K562 (cell line): ENCODE measurements at regions not wholly inside any gene's neighbourhood (a gene's known extent, or its start where the extent isn't known, plus 50 kb on each side); places are given as distances from the start of the nearest gene placed in this dataset.
"Not testable (repeated sequence)": the region's sequence is repeated elsewhere in the genome, so short reads cannot be mapped to it uniquely, and the experiment has no call there.

Experiments
- ATAC-seq: fragments of 200-7000 bp; cut with Tn5 transposase; 3 replicates; pipeline ENCODE4 v1.9.1; 2020; ENCODE audit warnings: moderate library complexity
- BruUV-seq: library from RNA; stranded (reverse); fragments of 400-500 nt; replicated peaks from 2 replicates; lab custom pipeline; 2021; lab: Mats Ljungman, UMichigan
- CTCF ChIA-PET: fragments of 300-600 bp; formaldehyde crosslinking; extraction: SDS; loops from one replicate; lab custom pipeline; 2021; ENCODE audit warnings: low intra/inter-chr PET ratio; lab: Yijun Ruan, JAX
- POLR2A ChIA-PET: fragments of 300-600, 350-650 bp; sonication (Branson Sonifier 250); formaldehyde crosslinking; extraction: SDS; loops from one replicate; lab custom pipeline; 2021; ENCODE audit warnings: antibody characterized with exemption, inconsistent platforms; lab: Yijun Ruan, JAX
- DNase-seq, 4 experiments: peaks; one replicate each; pipeline versions ENCODE4 v3.0.0 to v3.0.0-alpha.2; 2011 to 2018; ENCODE audit warnings: low spot score in 3 of 4, mixed read lengths in 3 of 4; ENCODE audit errors: extremely low read depth in 1 of 4
- FAIRE-seq: peaks from 2 replicates; lab custom pipeline; 2011; peaks lifted over from hg19 to GRCh38; lab: Jason Lieb, UNC
- H2AFZ ChIP-seq: 2 replicates; pipeline ENCODE4 v1.6.0; 2011; ENCODE audit warnings: low read depth, low read length, control low read depth, inconsistent platforms
- H3K27ac ChIP-seq: fragments of 200-600 bp; 3 replicates; pipeline ENCODE4 v1.8.0; 2011; ENCODE audit warnings: low read depth, mild to moderate bottlenecking, control low read depth, inconsistent platforms, low read length, moderate library complexity, mixed read lengths; ENCODE audit errors: extremely low read depth
- H3K27me3 ChIP-seq, 2 experiments: fragments of 300-600 bp in 1 of 2; 2 replicates in 1 of 2; 3 replicates in 1 of 2; pipeline versions ENCODE4 v1.6.0 to v1.8.0; 2011; ENCODE audit warnings: inconsistent platforms in 2 of 2, low read length in 2 of 2, mild to moderate bottlenecking in 1 of 2, mixed read lengths in 1 of 2, moderate library complexity in 1 of 2; ENCODE audit not compliant: control insufficient read depth in 2 of 2, insufficient read depth in 2 of 2
- H3K36me3 ChIP-seq: fragments of 300-600 bp; 3 replicates; pipeline ENCODE4 v1.8.0; 2011; ENCODE audit warnings: mild to moderate bottlenecking, low read length, inconsistent platforms; ENCODE audit not compliant: control insufficient read depth, insufficient read depth
- H3K4me1 ChIP-seq, 2 experiments: fragments of 200-600 bp in 1 of 2; replicated peaks in 1 of 2; 2 replicates in 1 of 2; 3 replicates in 1 of 2; pipeline versions ENCODE4 v1.5.1 to v1.8.0; 2011; ENCODE audit warnings: inconsistent platforms in 2 of 2, low read length in 2 of 2, mild to moderate bottlenecking in 1 of 2, mixed read lengths in 1 of 2, moderate library complexity in 1 of 2; ENCODE audit not compliant: control insufficient read depth in 2 of 2, insufficient read depth in 2 of 2
- H3K4me2 ChIP-seq: 2 replicates; pipeline ENCODE4 v1.6.1; 2011; ENCODE audit warnings: low read length, control low read depth, inconsistent platforms, mixed read lengths; ENCODE audit not compliant: insufficient read depth
- H3K4me3 ChIP-seq: fragments of 200-600 bp; sonication (generic), shearing (Covaris generic); 2 replicates; pipeline ENCODE4 v1.5.1; 2016; ENCODE audit warnings: control low read depth, inconsistent platforms
- H3K79me2 ChIP-seq: fragments of 200-600 bp; 3 replicates; pipeline ENCODE4 v1.8.0; 2011; ENCODE audit warnings: low read length, inconsistent platforms; ENCODE audit not compliant: control insufficient read depth, insufficient read depth
- H3K9ac ChIP-seq, 2 experiments: 2 replicates each; pipeline versions ENCODE4 v1.6.0 to v1.6.1; 2011; ENCODE audit warnings: low read depth in 2 of 2, low read length in 2 of 2, control low read depth in 1 of 2, inconsistent platforms in 1 of 2, mild to moderate bottlenecking in 1 of 2, mixed read lengths in 1 of 2; ENCODE audit not compliant: insufficient read depth in 1 of 2
- H3K9me1 ChIP-seq: one replicate; pipeline ENCODE4 v1.6.0; 2011; ENCODE audit warnings: inconsistent platforms, mild to moderate bottlenecking, low read length, moderate library complexity; ENCODE audit not compliant: control insufficient read depth, insufficient read depth
- H3K9me3 ChIP-seq: replicated peaks from 2 replicates; pipeline ENCODE4 v1.5.1; 2011; ENCODE audit warnings: low read depth, low read length, inconsistent platforms; ENCODE audit not compliant: control insufficient read depth, insufficient read depth
- H4K20me1 ChIP-seq: replicated peaks from 2 replicates; pipeline ENCODE4 v1.6.1; 2011; ENCODE audit warnings: low read length, inconsistent platforms, mixed read lengths; ENCODE audit not compliant: control insufficient read depth, insufficient read depth
- YY1 ChIP-seq, 3 experiments: IDR thresholded peaks; 2 replicates each; pipeline ENCODE4 v1.6.1; 2011; ENCODE audit warnings: low read length in 2 of 3, mild to moderate bottlenecking in 2 of 3, moderate library complexity in 2 of 3, borderline replicate concordance in 1 of 3, control low read depth in 1 of 3, low read depth in 1 of 3; ENCODE audit not compliant: insufficient read depth in 3 of 3, insufficient replicate concordance in 2 of 3, control insufficient read depth in 1 of 3, insufficient read length in 1 of 3; ENCODE audit errors: extremely low read depth in 1 of 3
- WGBS: fragments of 100-300 bp; shearing (Covaris generic); methylation state at CpG from one replicate; pipeline ENCODE4 v1.1.6; 2016; ENCODE audit warnings: low coverage, mixed read lengths; ENCODE audit not compliant: insufficient coverage; ENCODE audit errors: missing lambda C conversion rate; 5-methylcytosine and 5-hydroxymethylcytosine counted together
- in situ Hi-C: fragments of 300-500 bp; cut with MboI; formaldehyde crosslinking; loops from 4 replicates; pipeline ENCODE4 v1.15.0; 2018; ENCODE audit warnings: inconsistent platforms, mixed read lengths
- intact Hi-C: fragments of 100-400 bp; cut with micrococcal nuclease; formaldehyde crosslinking; loops from 2 replicates; pipeline ENCODE4 v1.14.2; 2022
- TF ChIP-seq, protein P1 (sequence below): fragments of 450-650 bp; IDR thresholded peaks from 2 replicates; pipeline ENCODE4 v1.6.1; 2016; ENCODE audit warnings: antibody characterized with exemption
- TF ChIP-seq, protein P2 (sequence below), 3 experiments: IDR thresholded peaks in 2 of 3; conservative IDR thresholded peaks in 1 of 3; 2 replicates each; pipeline ENCODE4 v1.5.1; 2011 to 2012; ENCODE audit warnings: low read length in 3 of 3, mild to moderate bottlenecking in 3 of 3, control low read depth in 2 of 3, improper control_type of control experiment in 1 of 3, inconsistent platforms in 1 of 3, low read depth in 1 of 3, mixed read lengths in 1 of 3, moderate library complexity in 1 of 3; ENCODE audit not compliant: insufficient read depth in 2 of 3
- TF ChIP-seq, protein P3 (sequence below): fragments of 450-650 bp; IDR thresholded peaks from 2 replicates; pipeline ENCODE4 v1.6.1; 2016; ENCODE audit warnings: mild to moderate bottlenecking, moderate library complexity

GRCh38 chr9:65382701-65383318 is 97.8 kb upstream of the FOXD4L5 start:
- peak overlapping the region; percentile 52; the same call in 1 of the 3 replicates for H3K27ac ChIP-seq
- H2AFZ ChIP-seq, H3K9me3 ChIP-seq, POLR2A ChIA-PET, H3K9me1 ChIP-seq, in situ Hi-C loops, FAIRE-seq, BruUV-seq, intact Hi-C loops, H4K20me1 ChIP-seq, H3K36me3 ChIP-seq, H3K27me3 ChIP-seq, CTCF ChIA-PET: not testable (repeated sequence)
- ATAC-seq (peak; percentile 91), DNase-seq (peak in 1 of 4 experiments; percentile 69)
- WGBS = 54% methylated on average over 18 of the region's 38 CpGs
- H3K4me3 ChIP-seq = 0 out of 2 replicates have a peak overlapping the region, but pooled peaks have one; percentile 15
- peaks cover 0 to 17% of the 10 kb centered on the region in 2 experiments; a peak in 2 of 5 replicates for H3K4me1 ChIP-seq
- peak overlapping the region in 1 of 2 experiments; percentile 71; a peak in 2 of 4 replicates for H3K9ac ChIP-seq
- peaks cover 28% of the 10 kb centered on the region for H3K79me2 ChIP-seq
- peak overlapping the region; percentile 41; the same call in 1 of the 2 replicates for H3K4me2 ChIP-seq
- peak in 2 of 3 experiments; percentile 45 to 88 for TF ChIP-seq YY1 (IDR thresholded peaks at IDR 0.05; ENCODE audit: borderline replicate concordance in 1 of 3, control insufficient read depth in 1 of 3, extremely low read depth in 1 of 3, insufficient read depth in 3 of 3, insufficient read length in 1 of 3, insufficient replicate concordance in 2 of 3, low read depth in 1 of 3, low read length in 2 of 3)
- TF ChIP-seq, protein P1, sequence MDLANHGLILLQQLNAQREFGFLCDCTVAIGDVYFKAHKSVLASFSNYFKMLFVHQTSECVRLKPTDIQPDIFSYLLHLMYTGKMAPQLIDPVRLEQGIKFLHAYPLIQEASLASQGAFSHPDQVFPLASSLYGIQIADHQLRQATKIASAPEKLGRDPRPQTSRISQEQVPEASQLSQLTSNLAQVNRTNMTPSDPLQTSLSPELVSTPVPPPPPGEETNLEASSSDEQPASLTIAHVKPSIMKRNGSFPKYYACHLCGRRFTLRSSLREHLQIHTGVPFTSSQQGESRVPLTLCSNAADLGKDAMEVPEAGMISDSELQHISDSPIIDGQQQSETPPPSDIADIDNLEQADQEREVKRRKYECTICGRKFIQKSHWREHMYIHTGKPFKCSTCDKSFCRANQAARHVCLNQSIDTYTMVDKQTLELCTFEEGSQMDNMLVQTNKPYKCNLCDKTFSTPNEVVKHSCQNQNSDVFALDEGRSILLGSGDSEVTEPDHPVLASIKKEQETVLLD = peak; percentile 47; the same call in 1 of the 2 replicates
- TF ChIP-seq, protein P2, sequence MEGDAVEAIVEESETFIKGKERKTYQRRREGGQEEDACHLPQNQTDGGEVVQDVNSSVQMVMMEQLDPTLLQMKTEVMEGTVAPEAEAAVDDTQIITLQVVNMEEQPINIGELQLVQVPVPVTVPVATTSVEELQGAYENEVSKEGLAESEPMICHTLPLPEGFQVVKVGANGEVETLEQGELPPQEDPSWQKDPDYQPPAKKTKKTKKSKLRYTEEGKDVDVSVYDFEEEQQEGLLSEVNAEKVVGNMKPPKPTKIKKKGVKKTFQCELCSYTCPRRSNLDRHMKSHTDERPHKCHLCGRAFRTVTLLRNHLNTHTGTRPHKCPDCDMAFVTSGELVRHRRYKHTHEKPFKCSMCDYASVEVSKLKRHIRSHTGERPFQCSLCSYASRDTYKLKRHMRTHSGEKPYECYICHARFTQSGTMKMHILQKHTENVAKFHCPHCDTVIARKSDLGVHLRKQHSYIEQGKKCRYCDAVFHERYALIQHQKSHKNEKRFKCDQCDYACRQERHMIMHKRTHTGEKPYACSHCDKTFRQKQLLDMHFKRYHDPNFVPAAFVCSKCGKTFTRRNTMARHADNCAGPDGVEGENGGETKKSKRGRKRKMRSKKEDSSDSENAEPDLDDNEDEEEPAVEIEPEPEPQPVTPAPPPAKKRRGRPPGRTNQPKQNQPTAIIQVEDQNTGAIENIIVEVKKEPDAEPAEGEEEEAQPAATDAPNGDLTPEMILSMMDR (IDR thresholded peaks at IDR 0.05 in 2 of 3, conservative IDR thresholded peaks at IDR 0.05 in 1 of 3; ENCODE audit: insufficient read depth in 2 of 3, low read depth in 1 of 3, low read length in 3 of 3) = peak in 2 of 3 experiments; percentile 39 to 40; a peak in 3 of 6 replicates
- TF ChIP-seq, protein P3, sequence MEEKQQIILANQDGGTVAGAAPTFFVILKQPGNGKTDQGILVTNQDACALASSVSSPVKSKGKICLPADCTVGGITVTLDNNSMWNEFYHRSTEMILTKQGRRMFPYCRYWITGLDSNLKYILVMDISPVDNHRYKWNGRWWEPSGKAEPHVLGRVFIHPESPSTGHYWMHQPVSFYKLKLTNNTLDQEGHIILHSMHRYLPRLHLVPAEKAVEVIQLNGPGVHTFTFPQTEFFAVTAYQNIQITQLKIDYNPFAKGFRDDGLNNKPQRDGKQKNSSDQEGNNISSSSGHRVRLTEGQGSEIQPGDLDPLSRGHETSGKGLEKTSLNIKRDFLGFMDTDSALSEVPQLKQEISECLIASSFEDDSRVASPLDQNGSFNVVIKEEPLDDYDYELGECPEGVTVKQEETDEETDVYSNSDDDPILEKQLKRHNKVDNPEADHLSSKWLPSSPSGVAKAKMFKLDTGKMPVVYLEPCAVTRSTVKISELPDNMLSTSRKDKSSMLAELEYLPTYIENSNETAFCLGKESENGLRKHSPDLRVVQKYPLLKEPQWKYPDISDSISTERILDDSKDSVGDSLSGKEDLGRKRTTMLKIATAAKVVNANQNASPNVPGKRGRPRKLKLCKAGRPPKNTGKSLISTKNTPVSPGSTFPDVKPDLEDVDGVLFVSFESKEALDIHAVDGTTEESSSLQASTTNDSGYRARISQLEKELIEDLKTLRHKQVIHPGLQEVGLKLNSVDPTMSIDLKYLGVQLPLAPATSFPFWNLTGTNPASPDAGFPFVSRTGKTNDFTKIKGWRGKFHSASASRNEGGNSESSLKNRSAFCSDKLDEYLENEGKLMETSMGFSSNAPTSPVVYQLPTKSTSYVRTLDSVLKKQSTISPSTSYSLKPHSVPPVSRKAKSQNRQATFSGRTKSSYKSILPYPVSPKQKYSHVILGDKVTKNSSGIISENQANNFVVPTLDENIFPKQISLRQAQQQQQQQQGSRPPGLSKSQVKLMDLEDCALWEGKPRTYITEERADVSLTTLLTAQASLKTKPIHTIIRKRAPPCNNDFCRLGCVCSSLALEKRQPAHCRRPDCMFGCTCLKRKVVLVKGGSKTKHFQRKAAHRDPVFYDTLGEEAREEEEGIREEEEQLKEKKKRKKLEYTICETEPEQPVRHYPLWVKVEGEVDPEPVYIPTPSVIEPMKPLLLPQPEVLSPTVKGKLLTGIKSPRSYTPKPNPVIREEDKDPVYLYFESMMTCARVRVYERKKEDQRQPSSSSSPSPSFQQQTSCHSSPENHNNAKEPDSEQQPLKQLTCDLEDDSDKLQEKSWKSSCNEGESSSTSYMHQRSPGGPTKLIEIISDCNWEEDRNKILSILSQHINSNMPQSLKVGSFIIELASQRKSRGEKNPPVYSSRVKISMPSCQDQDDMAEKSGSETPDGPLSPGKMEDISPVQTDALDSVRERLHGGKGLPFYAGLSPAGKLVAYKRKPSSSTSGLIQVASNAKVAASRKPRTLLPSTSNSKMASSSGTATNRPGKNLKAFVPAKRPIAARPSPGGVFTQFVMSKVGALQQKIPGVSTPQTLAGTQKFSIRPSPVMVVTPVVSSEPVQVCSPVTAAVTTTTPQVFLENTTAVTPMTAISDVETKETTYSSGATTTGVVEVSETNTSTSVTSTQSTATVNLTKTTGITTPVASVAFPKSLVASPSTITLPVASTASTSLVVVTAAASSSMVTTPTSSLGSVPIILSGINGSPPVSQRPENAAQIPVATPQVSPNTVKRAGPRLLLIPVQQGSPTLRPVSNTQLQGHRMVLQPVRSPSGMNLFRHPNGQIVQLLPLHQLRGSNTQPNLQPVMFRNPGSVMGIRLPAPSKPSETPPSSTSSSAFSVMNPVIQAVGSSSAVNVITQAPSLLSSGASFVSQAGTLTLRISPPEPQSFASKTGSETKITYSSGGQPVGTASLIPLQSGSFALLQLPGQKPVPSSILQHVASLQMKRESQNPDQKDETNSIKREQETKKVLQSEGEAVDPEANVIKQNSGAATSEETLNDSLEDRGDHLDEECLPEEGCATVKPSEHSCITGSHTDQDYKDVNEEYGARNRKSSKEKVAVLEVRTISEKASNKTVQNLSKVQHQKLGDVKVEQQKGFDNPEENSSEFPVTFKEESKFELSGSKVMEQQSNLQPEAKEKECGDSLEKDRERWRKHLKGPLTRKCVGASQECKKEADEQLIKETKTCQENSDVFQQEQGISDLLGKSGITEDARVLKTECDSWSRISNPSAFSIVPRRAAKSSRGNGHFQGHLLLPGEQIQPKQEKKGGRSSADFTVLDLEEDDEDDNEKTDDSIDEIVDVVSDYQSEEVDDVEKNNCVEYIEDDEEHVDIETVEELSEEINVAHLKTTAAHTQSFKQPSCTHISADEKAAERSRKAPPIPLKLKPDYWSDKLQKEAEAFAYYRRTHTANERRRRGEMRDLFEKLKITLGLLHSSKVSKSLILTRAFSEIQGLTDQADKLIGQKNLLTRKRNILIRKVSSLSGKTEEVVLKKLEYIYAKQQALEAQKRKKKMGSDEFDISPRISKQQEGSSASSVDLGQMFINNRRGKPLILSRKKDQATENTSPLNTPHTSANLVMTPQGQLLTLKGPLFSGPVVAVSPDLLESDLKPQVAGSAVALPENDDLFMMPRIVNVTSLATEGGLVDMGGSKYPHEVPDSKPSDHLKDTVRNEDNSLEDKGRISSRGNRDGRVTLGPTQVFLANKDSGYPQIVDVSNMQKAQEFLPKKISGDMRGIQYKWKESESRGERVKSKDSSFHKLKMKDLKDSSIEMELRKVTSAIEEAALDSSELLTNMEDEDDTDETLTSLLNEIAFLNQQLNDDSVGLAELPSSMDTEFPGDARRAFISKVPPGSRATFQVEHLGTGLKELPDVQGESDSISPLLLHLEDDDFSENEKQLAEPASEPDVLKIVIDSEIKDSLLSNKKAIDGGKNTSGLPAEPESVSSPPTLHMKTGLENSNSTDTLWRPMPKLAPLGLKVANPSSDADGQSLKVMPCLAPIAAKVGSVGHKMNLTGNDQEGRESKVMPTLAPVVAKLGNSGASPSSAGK = peak; percentile 26; the same call in 1 of the 2 replicates
